ENCODE measurements at regions not wholly inside any gene's neighbourhood (a gene's known extent, or its start where the extent isn't known, plus 50 kb on each side); places are given as distances from the start of the nearest gene placed in this dataset.

GRCh38 chr15:77821959-77822256 is 189.2 kb upstream of the LINGO1 start:
- TF ChIP-seq CTCF (IDR thresholded peaks at IDR 0.05): no peak
- no peak for TF ChIP-seq POLR2AphosphoS5 (IDR thresholded peaks at IDR 0.05; ENCODE audit: low read depth, low read length)
- no peak for TF ChIP-seq REST (IDR thresholded peaks at IDR 0.05; ENCODE audit: insufficient read depth in 1 of 2, low read depth in 2 of 2, low read length in 1 of 2)
- TF ChIP-seq SIN3A (IDR thresholded peaks at IDR 0.05; ENCODE audit: borderline replicate concordance, insufficient read depth, low read depth, low read length): no peak
- TF ChIP-seq TCF7L2 (IDR thresholded peaks at IDR 0.05; ENCODE audit: low read depth, low read length): no peak

Measured in Panc1 (cell line).